B cell (primary cell): ENCODE measurements at regions not wholly inside any gene's neighbourhood (a gene's known extent, or its start where the extent isn't known, plus 50 kb on each side); places are given as distances from the start of the nearest gene placed in this dataset.

Experiments used
- ATAC-seq: fragments of 200-7000 bp; cut with Tn5 transposase; one replicate; pipeline ENCODE4 v1.10.0; 2021; ENCODE audit warnings: low read depth, mild to moderate bottlenecking, moderate number of reproducible peaks, moderate library complexity
- CTCF ChIA-PET: fragments of 350-600 bp; sonication (Branson Sonifier 250); formaldehyde crosslinking; loops from one replicate; lab custom pipeline; 2021; ENCODE audit warnings: antibody characterized with exemption, inconsistent platforms; lab: Charles Lee
- POLR2A ChIA-PET: fragments of 350-600 bp; sonication (Branson Sonifier 250); formaldehyde crosslinking; loops from one replicate; lab custom pipeline; 2021; ENCODE audit warnings: antibody characterized with exemption; lab: Charles Lee
- DNase-seq: peaks from one replicate; pipeline ENCODE4 v3.0.0; 2013
- H2AFZ ChIP-seq: 2 replicates; pipeline ENCODE4 v1.6.1; 2012; ENCODE audit warnings: mild to moderate bottlenecking, low read depth, low read length; ENCODE audit not compliant: insufficient read depth, poor library complexity, severe bottlenecking
- H3K27ac ChIP-seq, 2 donors: 1 replicate in 1 of 2; 2 replicates in 1 of 2; pipeline ENCODE4 v1.5.1; 2012 to 2013; ENCODE audit warnings: low read length in 2 of 2, mild to moderate bottlenecking in 2 of 2, moderate library complexity in 1 of 2
- H3K27me3 ChIP-seq, 4 experiments: fragments of 200-600 bp in 1 of 4; sonication (generic) in 1 of 4; replicated peaks in 1 of 4; 1 replicate in 2 of 4; 2 replicates in 2 of 4; pipeline versions ENCODE4 v1.6.1 to v1.7.0; 2013 to 2016; ENCODE audit warnings: low read length in 3 of 4, mild to moderate bottlenecking in 2 of 4, mixed read lengths in 1 of 4, moderate library complexity in 1 of 4; ENCODE audit not compliant: insufficient read depth in 4 of 4, control insufficient read depth in 3 of 4; ENCODE audit errors: control extremely low read depth in 1 of 4
- H3K36me3 ChIP-seq, 2 experiments: replicated peaks in 1 of 2; 1 replicate in 1 of 2; 2 replicates in 1 of 2; pipeline versions ENCODE4 v1.6.1 to v1.7.1; 2013; ENCODE audit warnings: low read length in 1 of 2; ENCODE audit not compliant: insufficient read depth in 2 of 2, control insufficient read depth in 1 of 2; ENCODE audit errors: control extremely low read depth in 1 of 2, extremely low read depth in 1 of 2
- H3K4me1 ChIP-seq, 2 donors: fragments of 200-600 bp in 1 of 2; sonication (generic) in 1 of 2; 1 replicate in 1 of 2; 2 replicates in 1 of 2; pipeline versions ENCODE4 v1.5.1 to v1.6.1; 2013 to 2017; ENCODE audit warnings: low read length in 2 of 2; ENCODE audit not compliant: control insufficient read depth in 2 of 2, insufficient read depth in 2 of 2
- H3K4me2 ChIP-seq: replicated peaks from 2 replicates; pipeline ENCODE3; 2012; ENCODE audit warnings: mild to moderate bottlenecking, low read depth, low read length; ENCODE audit not compliant: poor library complexity, severe bottlenecking
- H3K4me3 ChIP-seq, 5 experiments: fragments of 200-600 bp in 1 of 5; sonication (generic) in 1 of 5; 1 replicate in 3 of 5; 2 replicates in 2 of 5; pipeline versions ENCODE4 v1.5.1 to v1.7.0; 2011 to 2016; ENCODE audit warnings: low read length in 4 of 5, mild to moderate bottlenecking in 4 of 5, low read depth in 2 of 5, control low read depth in 1 of 5, moderate library complexity in 1 of 5; ENCODE audit not compliant: insufficient read depth in 1 of 5; ENCODE audit errors: control extremely low read depth in 1 of 5, extremely low read depth in 1 of 5
- H3K79me2 ChIP-seq: fragments of 200-600 bp; sonication (generic); one replicate; pipeline ENCODE4 v1.6.0; 2016; ENCODE audit warnings: low read length; ENCODE audit not compliant: control insufficient read depth, insufficient read depth
- H3K9ac ChIP-seq: fragments of 200-600 bp; sonication (generic); 2 replicates; pipeline ENCODE4 v1.6.1; 2017; ENCODE audit warnings: mild to moderate bottlenecking, low read length, moderate library complexity
- H3K9me3 ChIP-seq, 3 donors: one replicate each; pipeline versions ENCODE4 v1.6.1 to v1.7.1; 2013; ENCODE audit warnings: low read length in 2 of 3; ENCODE audit not compliant: control insufficient read depth in 2 of 3, insufficient read depth in 1 of 3; ENCODE audit errors: control extremely low read depth in 1 of 3
- H4K20me1 ChIP-seq: 2 replicates; pipeline ENCODE4 v1.6.0; 2012; ENCODE audit warnings: mild to moderate bottlenecking, low read length; ENCODE audit not compliant: insufficient read depth, control insufficient read depth, poor library complexity, severe bottlenecking
- H3K27ac Mint-ChIP-seq: one replicate; pipeline ENCODE4 v1.8.0; 2021; ENCODE audit warnings: mixed read lengths
- H3K27me3 Mint-ChIP-seq: one replicate; pipeline ENCODE4 v1.8.0; 2021; ENCODE audit warnings: mixed read lengths
- H3K4me1 Mint-ChIP-seq: one replicate; pipeline ENCODE4 v1.8.0; 2021; ENCODE audit warnings: mixed read lengths
- H3K4me3 Mint-ChIP-seq: one replicate; pipeline ENCODE4 v1.8.0; 2021; ENCODE audit warnings: mixed read lengths
- H3K9me3 Mint-ChIP-seq: one replicate; pipeline ENCODE4 v1.8.0; 2022; ENCODE audit warnings: mixed read lengths; ENCODE audit not compliant: insufficient read depth
- EZH2 ChIP-seq: IDR thresholded peaks from 2 replicates; pipeline ENCODE4 v1.6.1; 2012; ENCODE audit warnings: borderline replicate concordance, low read depth, mild to moderate bottlenecking, moderate library complexity, low read length; ENCODE audit not compliant: insufficient read depth, poor library complexity, severe bottlenecking
- WGBS: methylation state at CpG from one replicate; pipeline ENCODE4 v1.1.5; 2013; ENCODE audit warnings: missing lambda C conversion rate; ENCODE audit not compliant: insufficient coverage; 5-methylcytosine and 5-hydroxymethylcytosine counted together
- intact Hi-C: fragments of 100-400 bp; cut with micrococcal nuclease; formaldehyde crosslinking; loops from one replicate; pipeline ENCODE4 v1.10.0; 2022
- TF ChIP-seq, protein P1 (sequence below): fragments of 200-600 bp; IDR thresholded peaks from one replicate; pipeline ENCODE4 v1.8.0; 2022; ENCODE audit warnings: antibody characterized with exemption, mild to moderate bottlenecking

DNA sequence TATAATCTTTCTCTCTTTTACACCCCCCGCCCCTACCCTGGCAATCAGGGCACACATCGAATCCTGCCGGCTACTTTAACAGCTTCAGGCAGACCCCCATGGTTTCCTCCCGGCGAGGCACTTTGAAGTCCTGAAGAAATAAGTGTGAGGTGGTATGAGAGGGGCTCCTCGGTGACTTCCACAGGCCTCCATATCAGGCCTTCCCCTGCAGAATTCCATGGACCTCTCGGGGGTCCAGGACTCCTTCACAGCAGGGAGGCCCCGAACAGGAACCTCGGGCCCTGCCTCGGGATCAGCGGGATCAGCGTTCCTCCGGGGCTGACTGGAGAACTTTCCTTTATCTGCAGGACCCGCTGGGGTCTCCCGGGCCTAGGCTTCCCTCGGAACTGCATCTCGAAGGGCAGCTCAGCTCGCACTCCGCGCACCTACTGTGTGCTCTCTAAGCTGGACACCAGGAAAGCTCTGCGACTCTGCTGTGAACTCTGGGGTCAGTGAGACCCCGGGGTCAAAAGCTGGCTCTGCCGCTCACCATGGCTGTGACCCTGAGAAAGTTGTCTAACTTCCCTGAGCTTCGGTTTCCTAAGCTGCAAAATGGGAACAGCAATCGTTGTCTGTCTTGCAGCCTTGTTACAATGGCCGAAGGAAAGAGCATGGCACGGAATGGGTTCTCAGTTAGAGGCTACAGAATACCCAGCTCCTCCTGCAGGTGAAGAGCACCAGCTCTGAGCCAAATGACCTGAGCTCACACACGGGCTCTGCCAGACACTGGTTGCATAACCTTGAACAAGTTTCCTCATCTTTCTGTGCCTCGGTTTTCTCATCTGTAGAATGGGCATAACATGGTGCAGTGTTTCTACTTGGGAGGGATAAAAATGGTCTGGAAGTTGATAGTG lies 97.4 kb upstream of the ID2 start:
- intact Hi-C loops = no loop called here
- H3K4me3 ChIP-seq = peak overlapping the region in 4 of 5 experiments; percentile 18 to 49 (median 32)
- H3K4me2 ChIP-seq = peak overlapping the region; percentile 70
- no peak overlapping the region for H3K27ac ChIP-seq
- peaks cover 0 to 30% (median 6%) of the 10 kb centered on the region in 4 experiments for H3K27me3 ChIP-seq
- H2AFZ ChIP-seq = peak overlapping the region; percentile 3
- H4K20me1 ChIP-seq = no peaks in the 10 kb centered on the region
- H3K9me3 Mint-ChIP-seq = no peaks in the 10 kb centered on the region
- peaks cover 37% of the 10 kb centered on the region for H3K4me1 Mint-ChIP-seq
- no peak for DNase-seq
- no peak for ATAC-seq
- 88% methylated on average over 23 of the region's 29 CpGs for WGBS
- POLR2A ChIA-PET = interaction anchor here (0.8 kb wide), 1 partner anchor 107 kb away, joined by 3 read pairs; no protein-coding TSS in a partner anchor
- H3K27ac Mint-ChIP-seq = peak overlapping the region; percentile 67
- H3K36me3 ChIP-seq = no peaks in the 10 kb centered on the region
- peaks cover 0 to 9% (median 0%) of the 10 kb centered on the region in 3 donors for H3K9me3 ChIP-seq
- H3K4me3 Mint-ChIP-seq = peak overlapping the region; percentile 81
- peaks cover 23 to 40% of the 10 kb centered on the region in 2 donors for H3K4me1 ChIP-seq
- H3K79me2 ChIP-seq = no peaks in the 10 kb centered on the region
- peaks cover 39% of the 10 kb centered on the region for H3K27me3 Mint-ChIP-seq
- H3K9ac ChIP-seq = peak overlapping the region; percentile 31
- no peak for TF ChIP-seq EZH2
- TF ChIP-seq, protein P1, sequence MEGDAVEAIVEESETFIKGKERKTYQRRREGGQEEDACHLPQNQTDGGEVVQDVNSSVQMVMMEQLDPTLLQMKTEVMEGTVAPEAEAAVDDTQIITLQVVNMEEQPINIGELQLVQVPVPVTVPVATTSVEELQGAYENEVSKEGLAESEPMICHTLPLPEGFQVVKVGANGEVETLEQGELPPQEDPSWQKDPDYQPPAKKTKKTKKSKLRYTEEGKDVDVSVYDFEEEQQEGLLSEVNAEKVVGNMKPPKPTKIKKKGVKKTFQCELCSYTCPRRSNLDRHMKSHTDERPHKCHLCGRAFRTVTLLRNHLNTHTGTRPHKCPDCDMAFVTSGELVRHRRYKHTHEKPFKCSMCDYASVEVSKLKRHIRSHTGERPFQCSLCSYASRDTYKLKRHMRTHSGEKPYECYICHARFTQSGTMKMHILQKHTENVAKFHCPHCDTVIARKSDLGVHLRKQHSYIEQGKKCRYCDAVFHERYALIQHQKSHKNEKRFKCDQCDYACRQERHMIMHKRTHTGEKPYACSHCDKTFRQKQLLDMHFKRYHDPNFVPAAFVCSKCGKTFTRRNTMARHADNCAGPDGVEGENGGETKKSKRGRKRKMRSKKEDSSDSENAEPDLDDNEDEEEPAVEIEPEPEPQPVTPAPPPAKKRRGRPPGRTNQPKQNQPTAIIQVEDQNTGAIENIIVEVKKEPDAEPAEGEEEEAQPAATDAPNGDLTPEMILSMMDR = no peak
- CTCF ChIA-PET = interaction anchor here (0.6 to 0.7 kb wide), 2 partner anchors 21 to 31 kb away, joined by 3 read pairs; no protein-coding TSS in a partner anchor
